ENCODE measurements at regions not wholly inside any gene's neighbourhood (a gene's known extent, or its start where the extent isn't known, plus 50 kb on each side); places are given as distances from the start of the nearest gene placed in this dataset.

DNA sequence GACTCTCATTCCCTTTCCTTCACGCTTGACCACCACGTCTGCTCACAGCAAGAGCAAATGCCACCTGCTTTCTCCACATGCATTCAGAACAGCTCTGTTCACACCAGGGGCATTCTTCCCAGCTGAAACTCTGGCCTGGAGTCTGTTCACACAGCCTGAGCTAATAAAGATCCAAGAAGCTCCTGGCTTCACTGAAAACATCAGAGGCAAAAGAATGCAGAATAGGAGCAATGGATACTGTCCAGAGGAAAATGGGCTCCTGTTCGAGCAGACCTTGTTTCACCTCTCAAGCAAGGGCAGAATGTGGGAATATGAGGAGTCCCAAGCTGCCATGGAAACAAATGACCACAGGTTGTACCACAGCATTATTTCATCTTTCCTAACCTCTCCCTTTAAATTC lies 402.7 kb upstream of the TNC start:
- H3K4me1 ChIP-seq = peaks cover 0 to 8% (median 0%) of the 10 kb centered on the region in 3 donors
- TF ChIP-seq, protein P1, sequence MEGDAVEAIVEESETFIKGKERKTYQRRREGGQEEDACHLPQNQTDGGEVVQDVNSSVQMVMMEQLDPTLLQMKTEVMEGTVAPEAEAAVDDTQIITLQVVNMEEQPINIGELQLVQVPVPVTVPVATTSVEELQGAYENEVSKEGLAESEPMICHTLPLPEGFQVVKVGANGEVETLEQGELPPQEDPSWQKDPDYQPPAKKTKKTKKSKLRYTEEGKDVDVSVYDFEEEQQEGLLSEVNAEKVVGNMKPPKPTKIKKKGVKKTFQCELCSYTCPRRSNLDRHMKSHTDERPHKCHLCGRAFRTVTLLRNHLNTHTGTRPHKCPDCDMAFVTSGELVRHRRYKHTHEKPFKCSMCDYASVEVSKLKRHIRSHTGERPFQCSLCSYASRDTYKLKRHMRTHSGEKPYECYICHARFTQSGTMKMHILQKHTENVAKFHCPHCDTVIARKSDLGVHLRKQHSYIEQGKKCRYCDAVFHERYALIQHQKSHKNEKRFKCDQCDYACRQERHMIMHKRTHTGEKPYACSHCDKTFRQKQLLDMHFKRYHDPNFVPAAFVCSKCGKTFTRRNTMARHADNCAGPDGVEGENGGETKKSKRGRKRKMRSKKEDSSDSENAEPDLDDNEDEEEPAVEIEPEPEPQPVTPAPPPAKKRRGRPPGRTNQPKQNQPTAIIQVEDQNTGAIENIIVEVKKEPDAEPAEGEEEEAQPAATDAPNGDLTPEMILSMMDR (IDR thresholded peaks at IDR 0.05) = no peak
- TF ChIP-seq POLR2A (IDR thresholded peaks at IDR 0.05) (no peak), POLR2AphosphoS5 (IDR thresholded peaks at IDR 0.05) (no peak), EP300 (IDR thresholded peaks at IDR 0.05) (no peak)
- no peaks in the 10 kb centered on the region for H3K9me3 ChIP-seq
- H3K4me3 ChIP-seq = no peak overlapping the region
- peak overlapping the region in 1 of 4 donors; percentile 21 for H3K27ac ChIP-seq
- peak; percentile 36 for ATAC-seq
- H3K27me3 ChIP-seq = no peaks in the 10 kb centered on the region
- 35 to 38% methylated on average over 3 of the region's 3 CpGs for WGBS, 2 donors (ENCODE audit: low coverage in 1 of 2)
- no peaks in the 10 kb centered on the region for H3K36me3 ChIP-seq

DNA sequence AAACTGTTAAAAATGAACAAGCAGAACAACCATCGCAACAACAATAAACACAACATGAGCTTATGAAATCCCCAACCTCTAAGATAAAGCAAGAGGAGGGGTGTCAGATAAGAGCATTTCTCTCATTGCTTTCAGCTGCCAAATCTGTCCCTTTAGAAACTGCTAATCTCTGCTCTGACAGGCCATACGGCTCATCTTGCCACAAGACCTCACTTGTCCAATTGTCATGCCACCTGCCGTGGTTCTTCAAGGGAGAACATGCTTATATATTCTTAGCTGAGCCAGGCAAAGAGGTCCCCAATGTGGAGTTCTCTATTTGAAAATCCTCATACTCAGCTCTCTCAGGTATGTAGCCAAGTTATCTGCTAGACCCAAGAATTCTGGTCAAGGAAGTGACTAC lies 405.0 kb upstream of the TNC start:
- Histone ChIP-seq H3K36me3 (no peaks in the 10 kb centered on the region), H3K4me3 (no peak overlapping the region), H3K27me3 (no peaks in the 10 kb centered on the region), H3K27ac (no peak overlapping the region), H3K9me3 (no peaks in the 10 kb centered on the region), H3K4me1 (peaks cover 0 to 8% (median 0%) of the 10 kb centered on the region in 3 donors)
- ATAC-seq = no peak
- TF ChIP-seq, protein P1 (IDR thresholded peaks at IDR 0.05) = no peak
- no peak for TF ChIP-seq POLR2AphosphoS5 (IDR thresholded peaks at IDR 0.05)
- 89 to 95% methylated on average over 3 of the region's 3 CpGs for WGBS, 2 donors (ENCODE audit: low coverage in 1 of 2)

DNA sequence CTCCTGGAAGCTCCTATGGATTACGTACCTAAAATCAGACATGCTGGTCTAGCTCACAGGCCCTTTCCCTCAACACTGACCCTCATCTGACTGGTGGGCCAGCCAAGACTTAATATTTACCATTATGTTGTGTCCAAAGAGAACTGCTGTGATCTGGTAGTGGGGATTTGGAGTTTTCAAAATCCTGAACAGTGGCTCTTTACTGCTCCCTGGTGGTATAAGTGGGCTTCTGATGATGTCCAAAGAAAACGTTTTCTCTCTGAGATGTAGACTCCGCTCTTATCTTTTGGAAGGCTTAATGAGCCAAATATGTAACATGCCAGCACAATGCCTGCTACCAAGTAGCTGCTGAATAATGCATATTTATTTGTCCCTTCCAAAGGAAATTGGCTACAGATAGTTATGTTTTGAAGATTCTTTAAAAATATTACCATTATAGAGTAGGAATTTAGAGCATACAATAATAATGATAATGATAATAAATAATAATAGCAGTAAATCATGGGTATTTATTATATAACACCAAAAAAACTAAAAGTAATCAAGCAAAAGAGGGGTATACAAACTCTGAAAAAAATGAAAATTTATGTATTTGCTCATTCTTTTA lies 406.6 kb upstream of the TNC start:
- H3K36me3 ChIP-seq = no peaks in the 10 kb centered on the region
- no peak overlapping the region for H3K4me3 ChIP-seq
- H3K9me3 ChIP-seq = no peaks in the 10 kb centered on the region
- no peak overlapping the region for H3K27ac ChIP-seq
- TF ChIP-seq, protein P1 (IDR thresholded peaks at IDR 0.05) = peak; percentile 69 to 86 (median 83)
- no peak for TF ChIP-seq EP300 (IDR thresholded peaks at IDR 0.05)
- H3K27me3 ChIP-seq = no peaks in the 10 kb centered on the region
- 10% methylated on average over 2 to 3 of the region's 3 CpGs for WGBS, 2 donors (ENCODE audit: low coverage in 1 of 2)
- H3K4me1 ChIP-seq = peaks cover 0 to 8% (median 0%) of the 10 kb centered on the region in 3 donors
- ATAC-seq = peak; percentile 43

DNA sequence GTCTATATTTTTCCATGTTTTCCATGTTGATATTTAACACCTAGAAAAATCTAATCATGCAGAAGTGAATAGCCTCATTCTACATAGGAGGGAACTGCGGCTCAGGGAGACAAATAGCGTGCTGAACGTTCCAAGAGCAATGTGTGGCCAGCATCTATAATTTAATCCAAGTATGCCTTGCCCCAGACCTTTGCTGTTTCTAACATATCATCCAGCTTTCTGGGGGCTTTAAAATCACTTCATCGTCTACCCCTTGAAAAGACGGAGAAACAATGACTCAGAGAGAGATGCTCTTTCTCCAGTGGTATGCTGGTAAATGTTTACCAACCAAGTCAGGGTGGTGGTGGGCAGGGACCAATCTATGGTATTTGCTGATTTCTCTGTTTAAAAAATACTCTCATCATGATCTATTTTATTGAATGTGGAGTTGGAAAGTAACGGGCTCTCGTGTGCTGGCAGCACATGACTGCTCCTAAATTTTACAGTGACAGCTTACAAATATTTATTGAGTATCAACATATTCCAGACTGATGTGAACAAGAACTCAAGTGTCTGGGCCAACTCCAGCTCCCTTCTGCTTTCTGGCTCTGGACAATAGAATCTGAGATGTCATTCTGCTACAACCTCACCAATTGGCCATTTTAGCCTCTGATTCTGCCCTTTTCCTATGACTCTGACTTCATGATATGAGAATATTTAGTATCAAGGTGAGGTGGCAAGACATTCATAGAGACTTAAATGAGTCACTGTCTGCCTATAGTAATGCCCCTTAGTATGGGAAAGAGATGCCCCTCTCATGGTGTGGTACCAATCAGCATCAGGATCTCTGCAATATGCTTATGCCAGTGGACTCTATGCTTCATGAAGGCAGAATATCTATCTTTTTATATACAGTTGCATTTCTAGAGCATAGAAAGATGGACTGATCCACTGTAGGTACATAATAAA lies 407.4 kb upstream of the TNC start:
- 52 to 71% methylated on average over 7 of the region's 7 CpGs for WGBS, 2 donors (ENCODE audit: low coverage in 1 of 2)
- Histone ChIP-seq H3K9me3 (no peaks in the 10 kb centered on the region), H3K36me3 (no peaks in the 10 kb centered on the region), H3K27ac (no peak overlapping the region), H3K4me1 (peaks cover 0 to 6% (median 0%) of the 10 kb centered on the region in 3 donors), H3K27me3 (no peaks in the 10 kb centered on the region), H3K4me3 (no peak overlapping the region)
- no peak for ATAC-seq
- no peak for TF ChIP-seq EP300 (IDR thresholded peaks at IDR 0.05)
- TF ChIP-seq, protein P1 (IDR thresholded peaks at IDR 0.05) = no peak
- TF ChIP-seq POLR2A (IDR thresholded peaks at IDR 0.05) = no peak
- TF ChIP-seq POLR2AphosphoS5 (IDR thresholded peaks at IDR 0.05) = no peak
